GM23338 (cell line): ENCODE measurements at regions not wholly inside any gene's neighbourhood (a gene's known extent, or its start where the extent isn't known, plus 50 kb on each side); places are given as distances from the start of the nearest gene placed in this dataset.

Source experiments
- CREB1 ChIP-seq: fragments of 250-450 bp; sonication (Bioruptor Pico); IDR thresholded peaks from 2 replicates; pipeline ENCODE4 v1.5.0; 2020; ENCODE audit warnings: low read depth, mild to moderate bottlenecking, moderate library complexity
- CTCF ChIP-seq, 2 experiments: fragments of 200-600 bp in 1 of 2; sonication (generic) in 1 of 2; conservative IDR thresholded peaks; 2 replicates each; pipeline versions ENCODE4 v1.5.1 to v1.6.1; 2016 to 2017; ENCODE audit warnings: antibody characterized with exemption in 2 of 2, low read depth in 2 of 2, mild to moderate bottlenecking in 2 of 2, moderate library complexity in 1 of 2
- ETS1 ChIP-seq: IDR thresholded peaks from 2 replicates; pipeline ENCODE4 v1.6.1; 2016; ENCODE audit warnings: antibody characterized with exemption
- EZH2 ChIP-seq: fragments of 200-600 bp; sonication (generic); IDR thresholded peaks from one replicate; pipeline ENCODE4 v1.8.0; 2017; ENCODE audit warnings: antibody characterized with exemption, mild to moderate bottlenecking, low read depth; ENCODE audit not compliant: unreplicated experiment
- EZH2phosphoT487 ChIP-seq: fragments of 200-600 bp; sonication (generic); IDR thresholded peaks from one replicate; pipeline ENCODE4 v1.8.1; 2018; ENCODE audit warnings: antibody characterized with exemption; ENCODE audit not compliant: unreplicated experiment
- JUNB ChIP-seq: IDR thresholded peaks from one replicate; pipeline ENCODE4 v1.6.1; 2016; ENCODE audit warnings: antibody characterized with exemption; ENCODE audit not compliant: unreplicated experiment
- NANOG ChIP-seq: IDR thresholded peaks from 2 replicates; pipeline ENCODE4 v1.6.1; 2016; ENCODE audit warnings: antibody characterized with exemption, borderline replicate concordance
- POLR2AphosphoS5 ChIP-seq: IDR thresholded peaks from 2 replicates; pipeline ENCODE4 v1.6.1; 2016; ENCODE audit warnings: antibody characterized with exemption, low read depth
- REST ChIP-seq: IDR thresholded peaks from one replicate; pipeline ENCODE4 v1.6.1; 2018; ENCODE audit warnings: antibody characterized with exemption; ENCODE audit not compliant: unreplicated experiment
- STAT1 ChIP-seq: IDR thresholded peaks from one replicate; pipeline ENCODE4 v1.6.1; 2016; ENCODE audit warnings: antibody characterized with exemption; ENCODE audit not compliant: unreplicated experiment
- ZNF114 ChIP-seq: fragments of 250-450 bp; sonication (Bioruptor Pico); IDR thresholded peaks from 2 replicates; pipeline ENCODE4 v1.5.0; 2020; ENCODE audit warnings: mild to moderate bottlenecking, moderate library complexity
- ZNF331 ChIP-seq: fragments of 250-450 bp; sonication (Bioruptor Pico); IDR thresholded peaks from 2 replicates; pipeline ENCODE4 v1.5.0; 2020; ENCODE audit warnings: low read depth, mild to moderate bottlenecking, moderate library complexity
- ZNF462 ChIP-seq: fragments of 250-450 bp; sonication (Bioruptor Pico); IDR thresholded peaks from 2 replicates; pipeline ENCODE4 v1.5.0; 2020; ENCODE audit warnings: mild to moderate bottlenecking, moderate library complexity

GRCh38 chrX:95693365-95693764, 991.3 kb upstream of the DIAPH2 start:
- TF ChIP-seq EZH2: no peak
- TF ChIP-seq POLR2AphosphoS5: no peak
- TF ChIP-seq CTCF (conservative IDR thresholded peaks at IDR 0.05; ENCODE audit: low read depth in 2 of 2): no peak
- no peak for TF ChIP-seq EZH2phosphoT487
- TF ChIP-seq ETS1: no peak
- no peak for TF ChIP-seq REST
- no peak for TF ChIP-seq CREB1
- TF ChIP-seq STAT1: no peak
- TF ChIP-seq ZNF114 (CRISPR knock-in tag): no peak
- no peak for TF ChIP-seq NANOG
- TF ChIP-seq ZNF331 (CRISPR knock-in tag): no peak
- TF ChIP-seq ZNF462 (CRISPR knock-in tag): no peak
- TF ChIP-seq JUNB: no peak
